Esophagus mucosa (tissue), 1 donor: ENCODE measurements at regions not wholly inside any gene's neighbourhood (a gene's known extent, or its start where the extent isn't known, plus 50 kb on each side); places are given as distances from the start of the nearest gene placed in this dataset.

Experiments
- ATAC-seq: fragments of 200-7000 bp; cut with Tn5 transposase; one replicate; pipeline ENCODE4 v1.9.1; 2020
- donor health status: DM: yes; HTN: yes; CAD: no.

- no peak for ATAC-seq
Observed at GRCh38 chr18:51654488-51655326, 457.2 kb upstream of the MEX3C start.

- ATAC-seq: no peak
Observed at GRCh38 chr18:51655327-51655698, 457.8 kb upstream of the MEX3C start.

GRCh38 chr18:51656249-51656648, 458.8 kb upstream of the MEX3C start:
- no peak for ATAC-seq

GRCh38 chr18:51658436-51658835, 461.0 kb upstream of the MEX3C start:
- no peak for ATAC-seq

- ATAC-seq: no peak
Observed at GRCh38 chr18:51659781-51660180, 462.3 kb upstream of the MEX3C start.

GRCh38 chr18:51660188-51660715, 462.8 kb upstream of the MEX3C start:
- ATAC-seq: no peak

- ATAC-seq: no peak
Observed at GRCh38 chr18:51664236-51664635, 466.8 kb upstream of the MEX3C start.

- no peak for ATAC-seq
Observed at GRCh38 chr18:51666763-51667191, 469.3 kb upstream of the MEX3C start.

GRCh38 chr18:51668101-51668500, 470.6 kb upstream of the MEX3C start:
- peak; percentile 47 for ATAC-seq

GRCh38 chr18:51668607-51669006, 471.1 kb upstream of the MEX3C start:
- ATAC-seq: no peak

GRCh38 chr18:51686590-51686989, 489.1 kb upstream of the MEX3C start:
- no peak for ATAC-seq

- no peak for ATAC-seq
Observed at GRCh38 chr18:51687845-51688585, 490.5 kb upstream of the MEX3C start.

GRCh38 chr18:51692612-51693011, 495.1 kb upstream of the MEX3C start:
- ATAC-seq: no peak

- ATAC-seq: no peak
Observed at GRCh38 chr18:51711298-51711889, 513.9 kb upstream of the MEX3C start.

GRCh38 chr18:51712821-51713220, 515.3 kb upstream of the MEX3C start:
- ATAC-seq: no peak

- ATAC-seq: no peak
Observed at GRCh38 chr18:51716277-51716676, 518.8 kb upstream of the MEX3C start.

- ATAC-seq: no peak
Observed at GRCh38 chr18:51721388-51721787, 523.9 kb upstream of the MEX3C start.

- no peak for ATAC-seq
Observed at GRCh38 chr18:51721996-51722395, 524.5 kb upstream of the MEX3C start.

- no peak for ATAC-seq
Observed at GRCh38 chr18:51724790-51725721, 527.6 kb upstream of the MEX3C start.

GRCh38 chr18:51726614-51727013, 529.1 kb upstream of the MEX3C start:
- ATAC-seq: no peak

- no peak for ATAC-seq
Observed at GRCh38 chr18:51727780-51728179, 530.3 kb upstream of the MEX3C start.

GRCh38 chr18:51731070-51731469, 533.6 kb upstream of the MEX3C start:
- ATAC-seq: no peak
